Glutamatergic neuron (in vitro differentiated cells): ENCODE measurements at regions not wholly inside any gene's neighbourhood (a gene's known extent, or its start where the extent isn't known, plus 50 kb on each side); places are given as distances from the start of the nearest gene placed in this dataset.

ENCODE experiments used
- DNase-seq: peaks from one replicate; pipeline ENCODE4 v3.0.0; 2022
- H3K27ac Mint-ChIP-seq: one replicate; pipeline ENCODE4 v1.8.0; 2020; ENCODE audit warnings: mild to moderate bottlenecking, mixed read lengths, inconsistent platforms; ENCODE audit not compliant: unreplicated experiment
- H3K27me3 Mint-ChIP-seq: one replicate; pipeline ENCODE4 v1.8.0; 2020; ENCODE audit warnings: mild to moderate bottlenecking, moderate library complexity, mixed read lengths, inconsistent platforms; ENCODE audit not compliant: unreplicated experiment
- H3K36me3 Mint-ChIP-seq: one replicate; pipeline ENCODE4 v1.8.0; 2020; ENCODE audit warnings: mild to moderate bottlenecking, mixed read lengths, inconsistent platforms; ENCODE audit not compliant: unreplicated experiment
- H3K4me1 Mint-ChIP-seq: one replicate; pipeline ENCODE4 v1.8.0; 2020; ENCODE audit warnings: mild to moderate bottlenecking, low read depth, mixed read lengths, inconsistent platforms; ENCODE audit not compliant: unreplicated experiment
- H3K4me3 Mint-ChIP-seq: one replicate; pipeline ENCODE4 v1.8.0; 2020; ENCODE audit warnings: mild to moderate bottlenecking, mixed read lengths, inconsistent platforms; ENCODE audit not compliant: unreplicated experiment
- H3K9me3 Mint-ChIP-seq: one replicate; pipeline ENCODE4 v1.8.0; 2020; ENCODE audit warnings: mild to moderate bottlenecking, moderate library complexity, mixed read lengths, inconsistent platforms; ENCODE audit not compliant: unreplicated experiment
- CTCF ChIP-seq: fragments of 200-600 bp; sonication (generic); IDR thresholded peaks from one replicate; pipeline ENCODE4 v1.5.0; 2021; ENCODE audit not compliant: partially characterized antibody, unreplicated experiment

GRCh38 chr12:53806721-53807120 lies 54.9 kb upstream of the CISTR start:
- Mint-ChIP-seq H3K4me3 (no peak overlapping the region), H3K36me3 (no peaks in the 10 kb centered on the region), H3K27ac (no peak overlapping the region), H3K9me3 (no peaks in the 10 kb centered on the region), H3K27me3 (peaks cover 4% of the 10 kb centered on the region), H3K4me1 (no peaks in the 10 kb centered on the region)
- no peak for TF ChIP-seq CTCF
- no peak for DNase-seq

- no peak for TF ChIP-seq CTCF
- Mint-ChIP-seq H3K27me3 (peaks cover 5% of the 10 kb centered on the region), H3K9me3 (no peaks in the 10 kb centered on the region), H3K36me3 (no peaks in the 10 kb centered on the region), H3K27ac (no peak overlapping the region), H3K4me1 (no peaks in the 10 kb centered on the region), H3K4me3 (no peak overlapping the region)
- no peak for DNase-seq
Measured at GRCh38 chr12:53807322-53807860, 55.6 kb upstream of the CISTR start.

- no peak overlapping the region for H3K4me3 Mint-ChIP-seq
- no peaks in the 10 kb centered on the region for H3K4me1 Mint-ChIP-seq
- no peak for TF ChIP-seq CTCF
- no peaks in the 10 kb centered on the region for H3K36me3 Mint-ChIP-seq
- H3K27me3 Mint-ChIP-seq: peaks cover 4% of the 10 kb centered on the region
- no peak overlapping the region for H3K27ac Mint-ChIP-seq
- no peaks in the 10 kb centered on the region for H3K9me3 Mint-ChIP-seq
- DNase-seq: no peak
Measured at GRCh38 chr12:53808023-53808705, 56.4 kb upstream of the CISTR start.

- H3K4me1 Mint-ChIP-seq: no peaks in the 10 kb centered on the region
- no peak overlapping the region for H3K4me3 Mint-ChIP-seq
- no peak for TF ChIP-seq CTCF
- H3K9me3 Mint-ChIP-seq: no peaks in the 10 kb centered on the region
- DNase-seq: no peak
- H3K27ac Mint-ChIP-seq: no peak overlapping the region
- H3K27me3 Mint-ChIP-seq: peaks cover 4% of the 10 kb centered on the region
- no peaks in the 10 kb centered on the region for H3K36me3 Mint-ChIP-seq
Measured at GRCh38 chr12:53809005-53809404, 57.2 kb upstream of the CISTR start.

GRCh38 chr12:53810950-53811349 lies 59.2 kb upstream of the CISTR start:
- H3K36me3 Mint-ChIP-seq: no peaks in the 10 kb centered on the region
- no peaks in the 10 kb centered on the region for H3K4me1 Mint-ChIP-seq
- peaks cover 4% of the 10 kb centered on the region for H3K27me3 Mint-ChIP-seq
- no peaks in the 10 kb centered on the region for H3K9me3 Mint-ChIP-seq
- no peak overlapping the region for H3K4me3 Mint-ChIP-seq
- TF ChIP-seq CTCF: no peak
- no peak for DNase-seq
- H3K27ac Mint-ChIP-seq: no peak overlapping the region
